Mucosa of stomach (tissue), 1 donor: ENCODE measurements at regions not wholly inside any gene's neighbourhood (a gene's known extent, or its start where the extent isn't known, plus 50 kb on each side); places are given as distances from the start of the nearest gene placed in this dataset.
"Not testable (repeated sequence)": the region's sequence is repeated elsewhere in the genome, so short reads cannot be mapped to it uniquely, and the experiment has no call there.

Experiments
- H3K27me3 ChIP-seq: one replicate; pipeline ENCODE4 v1.7.0; 2013; ENCODE audit warnings: mild to moderate bottlenecking, low read length; ENCODE audit not compliant: control insufficient read depth, insufficient read depth
- H3K36me3 ChIP-seq: one replicate; pipeline ENCODE4 v1.7.0; 2013; ENCODE audit warnings: low read length; ENCODE audit not compliant: control insufficient read depth, insufficient read depth
- H3K4me1 ChIP-seq: one replicate; pipeline ENCODE4 v1.7.0; 2013; ENCODE audit warnings: mild to moderate bottlenecking, low read length; ENCODE audit not compliant: control insufficient read depth, insufficient read depth
- H3K4me3 ChIP-seq: one replicate; pipeline ENCODE4 v1.7.0; 2013; ENCODE audit warnings: low read length
- H3K9ac ChIP-seq: one replicate; pipeline ENCODE4 v1.7.0; 2013; ENCODE audit warnings: mild to moderate bottlenecking, low read length, moderate library complexity
- H3K9me3 ChIP-seq: one replicate; pipeline ENCODE4 v1.7.0; 2013; ENCODE audit warnings: mild to moderate bottlenecking, low read length, moderate library complexity; ENCODE audit not compliant: control insufficient read depth
- donor health status: Pancreatic carcinoma.

GRCh38 chr13:90640976-90641375, 706.5 kb upstream of the MIR17HG start:
- Histone ChIP-seq H3K36me3 (no peaks in the 10 kb centered on the region), H3K9me3 (no peaks in the 10 kb centered on the region), H3K9ac (no peak overlapping the region), H3K4me3 (no peak overlapping the region), H3K27me3 (no peaks in the 10 kb centered on the region), H3K4me1 (no peaks in the 10 kb centered on the region)

- H3K4me3 ChIP-seq = no peak overlapping the region
- H3K27me3 ChIP-seq = no peaks in the 10 kb centered on the region
- H3K36me3 ChIP-seq = no peaks in the 10 kb centered on the region
- H3K9ac ChIP-seq = no peak overlapping the region
- no peaks in the 10 kb centered on the region for H3K9me3 ChIP-seq
- no peaks in the 10 kb centered on the region for H3K4me1 ChIP-seq
Observed at GRCh38 chr13:90641884-90642283, 705.6 kb upstream of the MIR17HG start.

GRCh38 chr13:90645582-90645981, 701.9 kb upstream of the MIR17HG start:
- no peak overlapping the region for H3K9ac ChIP-seq
- H3K4me3 ChIP-seq = no peak overlapping the region
- H3K9me3 ChIP-seq = no peaks in the 10 kb centered on the region
- no peaks in the 10 kb centered on the region for H3K27me3 ChIP-seq
- H3K36me3 ChIP-seq = no peaks in the 10 kb centered on the region
- H3K4me1 ChIP-seq = no peaks in the 10 kb centered on the region

- Histone ChIP-seq H3K9ac (no peak overlapping the region), H3K9me3 (no peaks in the 10 kb centered on the region), H3K4me3 (no peak overlapping the region), H3K36me3 (no peaks in the 10 kb centered on the region), H3K4me1 (no peaks in the 10 kb centered on the region), H3K27me3 (no peaks in the 10 kb centered on the region)
Observed at GRCh38 chr13:90648497-90648896, 699.0 kb upstream of the MIR17HG start.

GRCh38 chr13:90652036-90652435, 695.5 kb upstream of the MIR17HG start:
- Histone ChIP-seq H3K9ac (no peak overlapping the region), H3K27me3 (no peaks in the 10 kb centered on the region), H3K4me3 (no peak overlapping the region), H3K9me3 (no peaks in the 10 kb centered on the region), H3K36me3 (no peaks in the 10 kb centered on the region), H3K4me1 (no peaks in the 10 kb centered on the region)

- H3K4me3 ChIP-seq = no peak overlapping the region
- no peak overlapping the region for H3K9ac ChIP-seq
- no peaks in the 10 kb centered on the region for H3K27me3 ChIP-seq
- H3K36me3 ChIP-seq = no peaks in the 10 kb centered on the region
- H3K9me3 ChIP-seq = no peaks in the 10 kb centered on the region
- H3K4me1 ChIP-seq = no peaks in the 10 kb centered on the region
Observed at GRCh38 chr13:90654970-90655369, 692.5 kb upstream of the MIR17HG start.

GRCh38 chr13:90664200-90664599, 683.3 kb upstream of the MIR17HG start:
- not testable (repeated sequence) for H3K36me3 ChIP-seq, H3K4me1 ChIP-seq, H3K9me3 ChIP-seq, H3K27me3 ChIP-seq, H3K9ac ChIP-seq, H3K4me3 ChIP-seq

GRCh38 chr13:90673746-90674145, 673.7 kb upstream of the MIR17HG start:
- Histone ChIP-seq H3K4me1 (no peaks in the 10 kb centered on the region), H3K4me3 (no peak overlapping the region), H3K36me3 (no peaks in the 10 kb centered on the region), H3K27me3 (no peaks in the 10 kb centered on the region), H3K9ac (no peak overlapping the region), H3K9me3 (no peaks in the 10 kb centered on the region)

GRCh38 chr13:90675129-90675528, 672.4 kb upstream of the MIR17HG start:
- Histone ChIP-seq H3K9me3 (no peaks in the 10 kb centered on the region), H3K9ac (no peak overlapping the region), H3K27me3 (no peaks in the 10 kb centered on the region), H3K4me3 (no peak overlapping the region), H3K4me1 (no peaks in the 10 kb centered on the region), H3K36me3 (no peaks in the 10 kb centered on the region)

- H3K27me3 ChIP-seq = no peaks in the 10 kb centered on the region
- no peaks in the 10 kb centered on the region for H3K4me1 ChIP-seq
- H3K36me3 ChIP-seq = no peaks in the 10 kb centered on the region
- H3K9me3 ChIP-seq = no peaks in the 10 kb centered on the region
- no peak overlapping the region for H3K9ac ChIP-seq
- H3K4me3 ChIP-seq = no peak overlapping the region
Observed at GRCh38 chr13:90680826-90681225, 666.7 kb upstream of the MIR17HG start.

- no peak overlapping the region for H3K9ac ChIP-seq
- H3K27me3 ChIP-seq = no peaks in the 10 kb centered on the region
- no peak overlapping the region for H3K4me3 ChIP-seq
- H3K9me3 ChIP-seq = no peaks in the 10 kb centered on the region
- no peaks in the 10 kb centered on the region for H3K4me1 ChIP-seq
- H3K36me3 ChIP-seq = no peaks in the 10 kb centered on the region
Observed at GRCh38 chr13:90683711-90684131, 663.8 kb upstream of the MIR17HG start.

- Histone ChIP-seq H3K36me3 (no peaks in the 10 kb centered on the region), H3K9ac (no peak overlapping the region), H3K4me1 (no peaks in the 10 kb centered on the region), H3K4me3 (no peak overlapping the region), H3K27me3 (no peaks in the 10 kb centered on the region), H3K9me3 (no peaks in the 10 kb centered on the region)
Observed at GRCh38 chr13:90686442-90686841, 661.0 kb upstream of the MIR17HG start.

GRCh38 chr13:90689111-90689510, 658.4 kb upstream of the MIR17HG start:
- Histone ChIP-seq H3K9ac (no peak overlapping the region), H3K27me3 (no peaks in the 10 kb centered on the region), H3K36me3 (no peaks in the 10 kb centered on the region), H3K4me3 (no peak overlapping the region), H3K9me3 (no peaks in the 10 kb centered on the region), H3K4me1 (no peaks in the 10 kb centered on the region)
